ELF-1 (cell line): ENCODE measurements at regions not wholly inside any gene's neighbourhood (a gene's known extent, or its start where the extent isn't known, plus 50 kb on each side); places are given as distances from the start of the nearest gene placed in this dataset.
"Not testable (repeated sequence)": the region's sequence is repeated elsewhere in the genome, so short reads cannot be mapped to it uniquely, and the experiment has no call there.

Experiments
- DNase-seq: peaks from one replicate; pipeline ENCODE4 v3.0.0-alpha.2; 2016; ENCODE audit warnings: low read depth, low spot score

DNA sequence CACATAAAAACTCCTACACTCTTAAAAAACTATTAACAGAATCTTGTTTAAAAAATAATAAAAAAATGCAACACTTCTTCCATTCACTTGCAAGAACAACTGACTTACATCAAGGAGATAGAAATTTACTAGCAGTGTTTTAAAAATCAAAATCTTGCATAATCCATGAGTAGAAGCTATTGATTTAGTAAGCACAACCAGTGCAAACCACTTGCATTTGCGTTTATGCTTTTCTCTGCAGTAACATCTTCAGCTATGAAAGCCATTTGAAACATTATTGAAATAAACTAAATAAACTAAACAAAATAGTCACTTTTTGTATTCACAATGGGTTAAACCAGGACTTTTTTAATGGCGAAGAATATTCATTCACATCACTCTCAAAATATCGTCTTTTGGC lies 389.2 kb upstream of the EMCN start:
- no peak for DNase-seq

DNA sequence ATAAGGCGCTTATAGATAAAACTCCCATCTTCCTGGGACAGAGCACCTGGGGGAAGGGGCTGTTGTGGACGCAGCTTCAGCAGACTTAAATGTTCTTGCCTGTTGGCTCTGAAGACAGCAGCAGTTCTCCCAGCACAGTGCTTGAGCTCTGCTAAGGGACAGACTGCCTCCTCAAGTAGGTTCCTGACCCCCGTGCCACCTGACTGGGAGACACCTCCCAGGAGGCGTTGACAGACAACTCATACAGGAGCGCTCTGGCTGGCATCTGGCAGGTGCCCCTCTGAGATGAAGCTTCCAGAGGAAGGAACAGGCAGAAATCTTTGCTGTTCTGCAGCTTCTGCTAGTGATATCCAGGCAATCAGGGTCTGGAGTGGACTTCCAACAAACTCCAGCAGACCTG lies 383.1 kb upstream of the EMCN start:
- not testable (repeated sequence) for DNase-seq

DNA sequence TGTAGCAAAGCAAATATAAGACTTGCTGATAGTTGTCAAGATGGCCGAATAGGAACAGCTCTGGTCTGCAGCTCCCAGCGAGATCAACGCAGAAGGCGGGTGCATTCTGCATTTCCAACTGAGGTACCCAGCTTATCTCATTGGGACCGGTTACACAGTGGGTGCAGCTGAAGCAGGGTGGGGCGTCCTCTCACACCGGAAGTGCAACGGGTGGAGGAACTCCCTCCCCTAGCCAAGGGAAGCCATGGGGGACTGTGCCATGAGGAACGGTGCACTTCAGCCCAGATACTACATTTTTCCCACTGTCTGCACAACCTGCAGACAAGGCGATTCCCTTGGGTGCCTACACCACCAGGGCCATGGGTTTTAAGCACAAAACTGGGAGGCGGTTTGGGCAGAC lies 382.3 kb upstream of the EMCN start:
- no peak for DNase-seq

DNA sequence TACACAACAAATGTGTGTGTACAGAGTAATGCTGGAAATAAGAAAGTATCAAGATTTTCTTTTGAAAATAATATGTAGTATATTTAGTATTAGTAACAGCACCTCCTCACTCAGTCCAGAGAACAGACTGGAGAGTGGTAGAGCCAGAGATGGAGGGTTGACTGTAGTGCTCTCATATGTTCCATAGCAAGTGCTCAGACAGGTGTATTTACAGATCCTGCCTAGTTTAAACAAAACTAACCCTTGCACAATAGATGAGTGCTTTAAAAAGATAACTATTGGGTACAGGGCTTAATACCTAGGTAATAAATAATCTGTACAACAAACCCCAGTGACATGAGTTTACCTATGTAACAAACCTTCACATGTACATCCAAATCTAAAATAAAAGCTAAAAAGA lies 381.0 kb upstream of the EMCN start:
- no peak for DNase-seq

DNA sequence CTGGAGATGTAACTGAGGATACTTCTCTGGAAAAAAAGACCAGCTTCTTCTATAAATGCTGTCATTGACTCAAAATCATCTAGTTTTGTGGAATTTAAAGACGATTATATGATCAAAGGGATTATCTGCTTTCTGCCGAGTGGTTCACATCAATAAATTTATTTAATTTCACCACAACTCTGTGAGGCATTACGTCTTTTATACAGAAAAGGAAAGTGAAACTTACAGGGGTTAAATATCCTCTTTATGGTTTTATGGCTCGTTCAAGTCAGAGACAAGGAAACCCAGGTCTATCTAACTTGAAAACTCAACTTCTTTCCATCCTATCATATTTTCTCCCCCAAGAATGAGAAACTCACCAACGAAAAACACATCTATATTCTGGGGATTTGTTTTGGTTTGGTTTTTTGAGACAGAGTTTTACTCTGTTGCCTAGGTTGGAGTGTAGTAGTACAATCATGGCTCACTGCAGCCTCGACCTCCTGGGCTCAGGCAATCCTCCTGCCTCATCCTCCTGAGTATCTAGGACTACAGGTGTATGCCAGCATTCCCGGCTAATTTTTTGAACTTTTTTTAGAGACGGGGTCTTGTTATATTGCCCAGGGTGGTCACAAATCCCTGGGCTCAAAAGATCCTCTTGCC lies 377.9 kb upstream of the EMCN start:
- DNase-seq: no peak

DNA sequence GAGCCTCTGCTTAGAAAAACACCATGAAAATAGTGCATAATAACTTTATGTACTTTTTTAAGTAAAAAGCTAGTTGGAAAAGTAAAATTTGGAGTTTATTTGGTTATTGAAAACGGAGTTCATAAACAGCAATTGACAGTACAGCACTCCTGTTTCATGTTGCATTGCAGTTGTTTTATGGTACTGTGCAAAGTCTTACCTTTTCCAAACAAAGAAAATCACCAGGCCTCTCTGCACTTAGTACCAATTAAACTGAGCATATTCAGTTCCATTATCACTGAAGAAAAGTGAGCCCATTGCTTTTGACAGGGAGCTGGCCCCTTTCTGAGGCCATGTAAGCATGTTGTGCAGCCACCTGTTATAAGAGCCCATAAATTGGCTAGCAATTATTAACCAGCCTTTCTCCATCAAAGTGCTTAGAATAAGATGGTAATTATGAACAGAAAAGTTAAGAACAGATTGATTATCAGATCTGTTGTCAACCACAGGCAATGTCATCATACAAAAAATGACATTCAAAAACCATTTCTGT lies 376.6 kb upstream of the EMCN start:
- DNase-seq: no peak

DNA sequence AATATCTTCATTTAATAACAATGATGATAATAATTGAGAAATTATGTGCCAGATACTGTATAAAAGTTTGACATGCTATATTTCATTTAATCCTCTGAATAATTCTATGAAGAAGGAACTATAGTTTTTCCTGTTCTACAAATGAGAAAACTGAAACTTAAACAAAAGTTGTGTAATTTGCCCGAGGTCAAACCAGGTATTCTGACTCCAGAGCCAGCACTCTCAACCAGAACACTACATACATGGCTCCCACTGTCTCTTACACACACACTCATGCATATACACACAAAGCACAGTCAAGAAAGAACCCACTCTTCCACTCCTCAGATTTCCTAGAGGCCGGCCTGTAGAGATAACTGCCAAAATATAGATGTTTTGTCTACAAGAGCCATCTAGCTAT lies 374.0 kb upstream of the EMCN start:
- DNase-seq: no peak

DNA sequence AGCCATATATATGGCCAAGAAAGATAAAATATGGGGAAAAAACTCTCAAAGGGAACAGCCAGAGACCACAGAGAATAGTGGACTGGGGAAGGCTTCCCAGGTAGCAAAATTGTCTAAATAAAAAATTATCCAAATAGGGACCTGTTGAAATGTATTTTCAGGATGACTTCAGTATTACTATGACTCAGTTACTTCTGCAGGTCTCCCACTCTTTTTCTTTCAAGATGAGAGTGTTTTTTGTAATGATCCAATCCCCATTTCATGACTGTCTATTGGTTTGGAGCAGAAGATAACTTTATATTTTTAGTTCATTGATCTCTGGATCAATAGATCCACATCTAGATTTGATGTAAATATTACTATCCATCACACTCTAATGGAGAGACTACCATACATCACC lies 372.1 kb upstream of the EMCN start:
- DNase-seq: no peak

DNA sequence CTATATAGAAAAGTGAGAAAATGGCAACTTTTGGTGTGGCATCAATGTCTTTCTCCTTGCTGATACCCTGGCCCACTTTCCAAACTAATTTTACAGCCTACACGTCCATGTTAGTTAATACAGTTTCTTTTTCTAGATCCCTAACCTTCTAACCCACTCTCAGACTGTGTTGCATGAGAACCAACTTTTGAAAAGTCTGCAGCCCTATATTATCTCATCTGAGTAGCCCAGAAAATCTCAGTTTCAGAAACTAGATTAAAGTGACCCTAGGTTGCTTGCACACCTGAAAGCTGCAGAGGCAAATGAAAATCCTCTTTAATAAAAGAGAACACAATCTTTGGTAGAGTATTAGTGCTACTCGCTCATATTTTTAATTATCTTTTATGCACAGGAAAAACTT lies 371.6 kb upstream of the EMCN start:
- no peak for DNase-seq

DNA sequence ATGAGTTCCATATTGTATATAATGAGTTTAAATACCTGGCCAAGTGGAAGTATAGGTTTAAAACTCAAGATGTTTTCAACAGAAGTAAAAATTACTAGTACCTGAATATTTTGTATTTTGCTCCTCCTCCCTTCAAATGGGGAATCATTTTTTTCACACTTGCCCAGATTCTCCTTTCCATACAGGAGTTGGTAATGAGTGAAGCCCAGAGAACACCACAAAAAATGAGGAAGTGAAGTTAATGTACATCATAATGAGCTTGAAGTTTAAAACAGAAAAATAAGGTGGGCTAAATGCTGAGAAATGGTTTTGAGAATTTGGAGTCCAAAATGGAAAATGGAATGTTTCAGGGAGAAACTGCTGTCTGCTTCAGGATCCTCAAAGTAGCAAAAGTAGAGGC lies 364.8 kb upstream of the EMCN start:
- DNase-seq: no peak

DNA sequence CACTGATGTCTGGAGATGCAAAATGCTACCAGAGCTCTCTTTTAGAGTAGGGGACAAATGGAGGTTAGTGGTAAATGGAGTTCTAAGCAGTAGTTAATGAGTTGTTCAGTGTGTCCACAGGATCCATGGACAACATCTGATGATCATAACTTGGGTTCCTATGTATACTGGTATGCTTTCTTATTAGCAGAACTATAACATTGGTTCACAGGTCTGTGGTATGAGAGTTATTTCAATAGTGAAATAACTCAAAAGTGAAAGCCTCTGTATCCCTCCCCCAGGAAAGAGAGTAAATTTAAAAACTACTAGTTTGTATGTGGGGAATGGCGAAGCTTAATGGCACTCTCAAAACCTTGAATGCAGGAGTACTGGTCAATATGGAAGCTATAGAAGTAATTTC lies 363.5 kb upstream of the EMCN start:
- DNase-seq: no peak

DNA sequence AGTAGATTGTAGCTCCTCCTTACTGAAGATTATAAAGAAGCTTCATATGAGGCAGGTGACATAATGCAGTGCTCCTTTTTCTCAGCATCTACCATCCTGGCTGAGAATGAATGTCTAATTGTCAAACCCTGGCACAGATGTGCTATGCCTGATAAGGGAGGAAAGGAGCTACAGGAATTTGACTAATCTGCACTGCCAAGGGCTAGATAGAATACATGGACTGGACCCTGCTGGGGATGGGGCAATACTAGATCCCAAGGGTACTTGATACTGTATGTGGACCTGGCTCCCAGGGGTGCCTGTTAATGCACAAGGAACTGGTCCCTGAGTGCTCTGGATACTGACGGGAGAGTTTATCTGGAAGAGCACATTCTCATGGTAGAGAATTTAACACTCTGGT lies 362.2 kb upstream of the EMCN start:
- DNase-seq: no peak

DNA sequence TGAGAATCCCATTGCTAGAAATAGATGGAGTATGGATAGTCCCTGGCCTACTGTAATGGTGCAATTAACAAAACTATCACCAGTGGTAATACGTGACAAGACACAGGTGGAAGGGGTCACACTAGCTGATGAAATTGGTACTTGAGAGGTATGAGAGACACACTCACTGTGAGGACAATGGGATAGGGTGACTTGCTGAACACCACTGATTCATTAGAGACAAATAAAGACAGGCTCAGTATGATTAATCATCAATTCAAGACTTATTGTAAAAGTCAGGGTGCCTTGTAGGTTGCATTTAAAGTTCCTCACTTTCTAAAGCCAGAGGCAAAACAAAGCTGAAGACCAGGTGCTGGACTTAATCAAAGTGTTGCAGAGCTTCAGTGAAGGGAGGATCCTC lies 361.6 kb upstream of the EMCN start:
- no peak for DNase-seq

DNA sequence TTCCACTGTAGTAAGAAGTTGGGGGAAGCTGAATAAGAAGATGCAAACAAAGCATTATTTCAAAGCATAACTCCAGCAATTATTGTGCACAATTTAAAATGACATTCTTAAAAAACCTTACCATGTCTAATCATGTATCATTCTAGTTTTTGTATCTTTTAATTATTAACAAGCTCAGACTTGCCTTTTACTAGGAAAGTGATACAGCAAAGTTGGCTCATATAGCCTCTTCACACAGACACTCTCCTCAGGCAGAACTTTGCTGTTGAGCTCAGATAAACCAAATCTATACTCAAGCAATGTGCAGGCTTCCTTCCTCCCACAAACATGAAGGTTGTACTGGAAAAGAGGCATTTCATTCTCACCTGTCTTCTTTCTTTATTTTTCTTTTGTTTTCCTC lies 358.7 kb upstream of the EMCN start:
- DNase-seq: no peak

DNA sequence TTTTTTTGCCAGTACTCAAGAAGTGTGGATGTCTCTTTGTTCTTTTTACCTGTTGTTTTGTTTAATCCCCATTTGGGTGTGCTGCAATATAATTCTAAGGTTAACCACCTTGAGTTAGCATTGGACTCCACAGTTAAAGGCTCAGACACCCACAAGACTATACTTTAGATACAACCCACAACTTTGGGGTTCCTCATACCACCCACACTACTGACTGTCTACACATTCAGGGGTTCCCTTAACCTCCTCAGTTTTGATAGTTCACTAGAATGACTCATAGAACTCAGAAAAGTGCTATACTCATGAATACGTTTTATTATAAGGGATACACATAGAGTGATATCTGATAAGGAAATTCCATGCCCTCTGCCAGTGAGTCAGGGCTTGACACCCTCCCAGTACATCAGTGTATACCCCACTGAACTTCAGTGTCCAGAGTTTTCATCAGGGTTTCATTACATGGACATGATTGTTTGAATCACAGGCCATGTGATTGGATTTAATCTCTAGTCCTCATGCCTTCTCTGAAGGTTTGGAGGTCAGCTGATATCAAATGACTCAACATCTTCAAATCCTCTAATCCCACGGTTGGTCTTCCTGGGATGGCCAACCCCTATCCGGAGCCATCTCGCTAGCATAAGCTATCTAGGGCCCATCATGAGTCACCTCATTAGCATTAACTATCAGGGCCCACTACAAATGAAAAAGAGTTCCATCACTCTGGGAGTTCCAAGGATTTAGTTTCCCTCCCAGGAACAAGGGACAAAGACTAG lies 357.7 kb upstream of the EMCN start:
- no peak for DNase-seq

DNA sequence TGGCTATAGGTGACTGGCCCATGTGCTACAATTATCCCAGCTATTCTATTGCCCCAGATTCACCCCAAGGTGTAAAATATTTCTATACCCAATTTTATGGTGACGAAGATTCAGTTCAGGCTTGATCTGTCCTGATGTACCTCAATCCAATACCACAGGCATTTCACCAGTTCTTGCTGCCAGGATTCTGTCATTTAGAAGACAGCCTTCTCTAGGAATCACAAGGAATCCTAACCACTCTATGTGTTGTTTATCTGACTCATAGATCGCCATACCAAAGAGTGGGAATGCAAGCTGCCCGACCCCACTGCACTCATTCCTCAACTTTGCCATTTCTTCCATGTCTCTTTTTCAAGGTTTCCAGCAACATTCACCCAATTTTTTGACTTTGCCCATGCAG lies 355.0 kb upstream of the EMCN start:
- no peak for DNase-seq

DNA sequence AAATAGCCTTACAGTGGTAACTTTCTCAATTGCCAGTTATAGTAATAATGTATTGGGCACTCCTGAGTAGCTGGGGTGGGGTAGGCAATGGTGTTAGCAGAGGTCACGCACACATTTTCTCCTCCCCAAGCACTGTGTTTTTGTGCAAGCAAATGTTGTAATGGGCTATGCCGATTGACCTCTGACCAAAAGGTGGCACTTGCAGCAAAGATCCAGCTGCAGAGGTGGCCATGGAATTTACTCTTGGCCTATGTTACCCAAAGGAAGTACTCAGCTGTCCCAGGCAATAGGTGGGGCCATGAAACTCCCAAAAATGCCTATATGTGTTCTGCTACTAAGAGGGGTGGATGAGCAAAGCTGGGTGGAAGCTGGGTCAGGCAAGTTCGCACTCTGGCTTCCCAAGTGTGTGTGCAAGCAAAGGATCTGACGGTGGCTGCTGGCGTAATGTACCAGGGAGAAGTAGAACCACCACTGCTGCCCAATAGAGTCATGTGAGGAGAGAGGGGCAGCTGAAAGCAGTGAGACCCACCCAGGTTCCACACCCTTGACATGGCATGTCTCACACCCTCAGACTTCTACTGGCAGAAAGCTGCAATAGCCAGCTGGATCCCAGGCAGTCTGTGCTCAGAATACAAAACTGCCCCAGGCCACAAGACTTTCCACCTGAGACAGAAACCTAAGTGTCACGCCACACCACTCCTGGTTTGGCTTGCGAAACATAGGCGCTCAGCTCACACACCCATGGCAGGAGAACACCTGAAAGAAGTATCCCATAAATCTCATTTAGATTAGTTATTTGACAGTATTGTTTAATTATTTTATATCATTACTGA lies 353.3 kb upstream of the EMCN start:
- no peak for DNase-seq

DNA sequence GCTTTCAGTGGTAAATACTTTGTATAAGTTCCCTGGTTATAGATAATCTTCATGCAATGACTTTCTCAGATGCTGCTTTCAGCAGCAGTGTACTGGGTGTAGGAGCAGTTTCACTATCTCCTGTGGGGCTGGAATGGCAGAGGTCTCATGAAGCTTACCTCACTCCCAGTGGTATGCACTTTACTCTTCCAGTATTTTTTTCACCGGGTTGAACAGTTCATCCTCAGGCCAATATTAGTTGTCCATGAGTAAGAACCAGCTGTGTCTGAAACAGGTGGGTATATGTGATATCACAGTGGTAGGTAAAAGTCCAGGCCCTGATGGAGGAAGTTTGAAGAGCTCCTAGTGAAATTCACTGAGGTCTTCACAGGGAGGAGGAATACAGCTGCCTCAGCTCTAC lies 351.5 kb upstream of the EMCN start:
- DNase-seq: no peak

DNA sequence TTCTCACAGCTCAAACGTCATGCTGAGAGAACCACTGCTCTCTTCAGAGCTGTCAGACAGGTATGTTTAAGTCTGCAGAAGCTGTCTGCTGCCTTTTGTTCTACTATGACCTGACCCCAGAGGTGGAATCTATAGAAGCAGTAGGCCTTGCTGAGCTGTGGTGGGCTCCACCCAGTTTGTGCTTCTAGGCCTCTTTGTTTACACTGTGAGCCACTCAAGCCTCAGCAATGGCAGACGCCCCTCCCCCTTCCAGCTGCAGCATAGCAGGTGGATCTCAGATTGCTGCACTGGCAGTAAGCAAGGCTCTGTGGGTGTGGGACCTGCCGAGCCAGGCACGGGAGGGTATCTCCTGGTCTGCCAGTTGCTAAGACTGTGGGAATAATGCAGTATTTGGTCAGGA lies 350.5 kb upstream of the EMCN start:
- peak; percentile 86 for DNase-seq

DNA sequence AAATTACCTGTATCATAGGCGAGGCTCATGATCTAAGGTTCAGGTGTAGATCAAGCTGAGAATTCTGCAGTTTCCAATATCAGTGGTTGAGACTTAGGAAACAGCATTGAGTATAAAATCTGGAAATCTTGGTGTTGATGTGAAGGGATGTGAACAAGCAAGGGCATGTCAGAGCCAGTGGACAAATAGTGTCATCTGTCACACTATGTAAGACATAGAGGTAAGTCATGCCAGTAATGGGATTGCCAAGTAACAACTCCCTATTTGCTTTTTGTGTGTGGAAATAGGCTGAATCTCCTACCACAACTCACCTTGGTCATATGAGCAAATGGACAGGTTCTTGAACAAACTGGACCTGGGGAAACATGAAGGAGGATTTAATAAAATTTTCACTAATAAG lies 334.5 kb upstream of the EMCN start:
- DNase-seq: no peak

DNA sequence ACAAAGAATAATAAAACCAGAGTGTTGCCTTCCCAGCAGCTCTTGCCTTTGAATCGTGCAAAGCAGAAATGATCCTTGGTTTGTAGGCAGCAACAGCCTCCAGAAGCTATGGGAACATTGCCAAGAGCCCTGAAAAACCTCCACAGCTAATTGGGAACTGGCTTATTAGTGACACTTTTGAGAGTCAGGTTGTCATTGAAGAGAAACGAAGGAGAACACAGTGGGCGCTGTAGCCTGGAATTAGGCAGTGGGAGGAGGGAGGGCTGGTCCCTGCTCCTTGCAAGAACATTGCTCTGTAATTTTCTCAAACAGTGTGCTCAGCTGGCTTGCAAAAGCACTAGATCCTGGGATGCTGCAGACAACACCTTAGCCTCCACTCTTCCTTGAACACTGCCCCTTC lies 331.5 kb upstream of the EMCN start:
- DNase-seq: no peak

DNA sequence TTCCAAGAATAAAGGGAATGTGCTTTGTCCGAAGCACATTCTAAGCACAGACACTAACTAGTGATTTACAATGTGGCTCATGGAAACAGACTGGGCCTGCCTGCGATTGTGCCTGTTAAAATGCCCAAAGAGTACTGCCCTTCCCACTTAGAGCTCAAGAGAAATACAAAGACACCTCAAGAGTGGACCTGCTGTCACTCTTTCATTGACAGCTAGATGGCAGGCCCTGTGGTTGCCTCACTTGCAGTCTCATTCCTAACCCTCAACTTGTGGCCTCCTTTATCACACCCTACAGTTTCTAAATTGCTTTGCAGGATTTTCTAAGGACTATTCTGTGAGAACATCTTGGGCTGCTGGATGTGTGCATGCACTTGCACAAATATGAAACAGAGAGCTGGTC lies 331.0 kb upstream of the EMCN start:
- DNase-seq: peak; percentile 28

DNA sequence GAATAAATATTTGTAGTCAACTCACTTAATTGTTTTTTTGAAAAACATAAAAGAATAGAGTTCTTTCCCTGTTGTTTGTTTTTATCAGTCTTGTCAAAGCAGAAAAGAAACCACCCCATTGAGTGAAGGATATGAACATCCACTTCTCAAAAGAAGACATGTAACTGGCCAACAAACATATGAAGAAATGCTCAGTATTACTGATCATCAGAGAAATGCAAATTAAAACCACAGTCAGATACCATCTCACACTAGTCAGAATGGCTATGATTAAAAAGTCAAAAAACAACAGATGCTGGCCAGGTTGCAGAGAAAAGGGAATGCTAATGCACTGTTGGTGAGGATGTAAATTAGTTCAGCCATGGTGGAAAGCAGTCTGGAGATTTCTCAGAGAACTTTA lies 326.1 kb upstream of the EMCN start:
- DNase-seq: no peak
